Keratinocyte (primary cell): ENCODE measurements at regions not wholly inside any gene's neighbourhood (a gene's known extent, or its start where the extent isn't known, plus 50 kb on each side); places are given as distances from the start of the nearest gene placed in this dataset.

Experiments
- DNase-seq: peaks from one replicate; pipeline ENCODE4 v3.0.0-alpha.2; 2011; ENCODE audit warnings: low read depth, missing footprints, low spot score
- FAIRE-seq: peaks from 2 replicates; lab custom pipeline; 2011; peaks lifted over from hg19 to GRCh38; lab: Jason Lieb, UNC
- H2AFZ ChIP-seq: 2 replicates; pipeline ENCODE4 v1.6.0; 2012; ENCODE audit warnings: low read length, control low read depth, inconsistent platforms; ENCODE audit not compliant: control insufficient read depth
- H3K27ac ChIP-seq: 2 replicates; pipeline ENCODE4 v1.5.1; 2011; ENCODE audit warnings: low read length; ENCODE audit not compliant: control insufficient read depth, insufficient read depth
- H3K27me3 ChIP-seq: 3 replicates; pipeline ENCODE4 v1.6.0; 2011; ENCODE audit warnings: low read length; ENCODE audit not compliant: control insufficient read depth, insufficient read depth; ENCODE audit errors: extremely low read depth
- H3K36me3 ChIP-seq, 2 experiments: 2 replicates in 1 of 2; 3 replicates in 1 of 2; pipeline ENCODE4 v1.5.1; 2011; ENCODE audit warnings: low read length in 2 of 2, mild to moderate bottlenecking in 1 of 2; ENCODE audit not compliant: control insufficient read depth in 2 of 2, insufficient read depth in 2 of 2; ENCODE audit errors: extremely low read depth in 1 of 2
- H3K4me1 ChIP-seq: 3 replicates; pipeline ENCODE4 v1.5.1; 2011; ENCODE audit warnings: low read length; ENCODE audit not compliant: control insufficient read depth, insufficient read depth; ENCODE audit errors: extremely low read depth
- H3K4me2 ChIP-seq: 3 replicates; pipeline ENCODE4 v1.6.0; 2011; ENCODE audit warnings: low read depth, low read length; ENCODE audit not compliant: control insufficient read depth, insufficient read depth; ENCODE audit errors: extremely low read depth
- H3K4me3 ChIP-seq, 3 experiments: fragments of 200-600 bp in 1 of 3; sonication (generic) in 1 of 3; 2 replicates in 2 of 3; 3 replicates in 1 of 3; pipeline ENCODE4 v1.5.1; 2011 to 2016; ENCODE audit warnings: low read length in 3 of 3, mild to moderate bottlenecking in 3 of 3, control low read depth in 2 of 3, inconsistent platforms in 1 of 3, low read depth in 1 of 3, mixed read lengths in 1 of 3, mixed run types in 1 of 3, moderate library complexity in 1 of 3; ENCODE audit not compliant: control insufficient read depth in 2 of 3, insufficient read depth in 2 of 3; ENCODE audit errors: extremely low read depth in 1 of 3
- H3K79me2 ChIP-seq: 2 replicates; pipeline ENCODE4 v1.6.0; 2012; ENCODE audit warnings: low read length; ENCODE audit not compliant: control insufficient read depth, insufficient read depth
- H3K9ac ChIP-seq: 3 replicates; pipeline ENCODE4 v1.6.0; 2011; ENCODE audit warnings: low read length; ENCODE audit not compliant: control insufficient read depth, insufficient read depth; ENCODE audit errors: extremely low read depth
- H3K9me1 ChIP-seq: 3 replicates; pipeline ENCODE4 v1.6.0; 2011; ENCODE audit warnings: low read length; ENCODE audit not compliant: control insufficient read depth, insufficient read depth; ENCODE audit errors: extremely low read depth
- H3K9me3 ChIP-seq: 2 replicates; pipeline ENCODE4 v1.5.1; 2012; ENCODE audit warnings: low read depth, low read length; ENCODE audit not compliant: control insufficient read depth
- H4K20me1 ChIP-seq: 3 replicates; pipeline ENCODE4 v1.6.0; 2011; ENCODE audit warnings: low read length; ENCODE audit not compliant: control insufficient read depth, insufficient read depth; ENCODE audit errors: extremely low read depth
- CTCF ChIP-seq, 3 experiments: IDR thresholded peaks in 1 of 3; conservative IDR thresholded peaks in 1 of 3; optimal IDR thresholded peaks in 1 of 3; 2 replicates in 2 of 3; 3 replicates in 1 of 3; pipeline versions ENCODE3 to v1.5.1; 2011; ENCODE audit warnings: low read length in 3 of 3, mild to moderate bottlenecking in 3 of 3, moderate library complexity in 2 of 3, control low read depth in 1 of 3, inconsistent platforms in 1 of 3; ENCODE audit not compliant: insufficient read depth in 2 of 3; ENCODE audit errors: extremely low read depth in 1 of 3
- EZH2 ChIP-seq: IDR thresholded peaks from one replicate; pipeline ENCODE4 v1.6.1; 2012; ENCODE audit warnings: inconsistent platforms, mild to moderate bottlenecking, low read length, moderate library complexity
- dilution Hi-C: fragments of 300-500 bp; cut with MboI; formaldehyde crosslinking; loops from one replicate; pipeline ENCODE4 v1.7.0; 2020; ENCODE audit warnings: low sequenced_read_pairs; ENCODE audit not compliant: extremely low pct_ligation_motif_present

GRCh38 chr5:21244982-21245381 lies 1257.0 kb upstream of the CDH18 start:
- Histone ChIP-seq H3K9me1 (no peaks in the 10 kb centered on the region), H4K20me1 (no peaks in the 10 kb centered on the region), H3K9me3 (no peaks in the 10 kb centered on the region), H3K9ac (no peak overlapping the region), H3K36me3 (no peaks in the 10 kb centered on the region), H3K4me2 (no peak overlapping the region), H3K4me1 (no peaks in the 10 kb centered on the region), H2AFZ (no peak overlapping the region), H3K79me2 (no peaks in the 10 kb centered on the region), H3K27me3 (no peaks in the 10 kb centered on the region), H3K27ac (no peak overlapping the region), H3K4me3 (no peak overlapping the region)
- no peak for DNase-seq
- dilution Hi-C loops: no loop called here
- TF ChIP-seq CTCF (optimal IDR thresholded peaks at IDR 0.05 in 1 of 3, IDR thresholded peaks at IDR 0.05 in 1 of 3, conservative IDR thresholded peaks at IDR 0.05 in 1 of 3; ENCODE audit: extremely low read depth in 1 of 3, insufficient read depth in 2 of 3, low read length in 3 of 3) (no peak), EZH2 (no peak)
- FAIRE-seq: no peak

- Histone ChIP-seq H3K4me2 (no peak overlapping the region), H3K27ac (no peak overlapping the region), H3K79me2 (no peaks in the 10 kb centered on the region), H3K9ac (no peak overlapping the region), H4K20me1 (no peaks in the 10 kb centered on the region), H3K4me1 (peaks cover 10% of the 10 kb centered on the region), H3K9me3 (no peaks in the 10 kb centered on the region), H2AFZ (no peak overlapping the region), H3K27me3 (no peaks in the 10 kb centered on the region), H3K9me1 (no peaks in the 10 kb centered on the region), H3K36me3 (no peaks in the 10 kb centered on the region), H3K4me3 (no peak overlapping the region)
- FAIRE-seq: no peak
- TF ChIP-seq CTCF (optimal IDR thresholded peaks at IDR 0.05 in 1 of 3, IDR thresholded peaks at IDR 0.05 in 1 of 3, conservative IDR thresholded peaks at IDR 0.05 in 1 of 3; ENCODE audit: extremely low read depth in 1 of 3, insufficient read depth in 2 of 3, low read length in 3 of 3) (no peak), EZH2 (no peak)
- dilution Hi-C loops: no loop called here
- DNase-seq: no peak
Measured at GRCh38 chr5:21238786-21239185, 1250.8 kb upstream of the CDH18 start.
